ENCODE measurements at regions not wholly inside any gene's neighbourhood (a gene's known extent, or its start where the extent isn't known, plus 50 kb on each side); places are given as distances from the start of the nearest gene placed in this dataset.

DNA sequence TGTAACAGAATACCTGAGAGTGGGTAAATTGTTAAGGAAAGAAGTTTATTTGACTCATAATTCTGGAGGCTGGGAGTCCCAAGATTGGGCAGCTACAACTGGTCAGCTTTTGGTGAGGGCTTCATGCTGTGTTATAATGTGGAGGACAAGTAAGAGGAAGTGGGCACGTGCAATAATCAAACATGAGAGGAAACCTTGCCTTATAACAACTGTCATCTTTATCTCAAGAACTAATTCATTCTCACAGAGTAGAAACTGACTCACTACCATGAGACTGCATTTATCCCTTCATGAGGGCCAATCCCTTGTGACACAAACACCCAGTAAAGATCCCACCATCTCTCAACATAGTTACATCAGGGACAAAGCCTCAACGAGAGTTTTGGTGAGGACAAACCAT is 318.1 kb upstream of the NT5C1B start:
- TF ChIP-seq, protein P1, sequence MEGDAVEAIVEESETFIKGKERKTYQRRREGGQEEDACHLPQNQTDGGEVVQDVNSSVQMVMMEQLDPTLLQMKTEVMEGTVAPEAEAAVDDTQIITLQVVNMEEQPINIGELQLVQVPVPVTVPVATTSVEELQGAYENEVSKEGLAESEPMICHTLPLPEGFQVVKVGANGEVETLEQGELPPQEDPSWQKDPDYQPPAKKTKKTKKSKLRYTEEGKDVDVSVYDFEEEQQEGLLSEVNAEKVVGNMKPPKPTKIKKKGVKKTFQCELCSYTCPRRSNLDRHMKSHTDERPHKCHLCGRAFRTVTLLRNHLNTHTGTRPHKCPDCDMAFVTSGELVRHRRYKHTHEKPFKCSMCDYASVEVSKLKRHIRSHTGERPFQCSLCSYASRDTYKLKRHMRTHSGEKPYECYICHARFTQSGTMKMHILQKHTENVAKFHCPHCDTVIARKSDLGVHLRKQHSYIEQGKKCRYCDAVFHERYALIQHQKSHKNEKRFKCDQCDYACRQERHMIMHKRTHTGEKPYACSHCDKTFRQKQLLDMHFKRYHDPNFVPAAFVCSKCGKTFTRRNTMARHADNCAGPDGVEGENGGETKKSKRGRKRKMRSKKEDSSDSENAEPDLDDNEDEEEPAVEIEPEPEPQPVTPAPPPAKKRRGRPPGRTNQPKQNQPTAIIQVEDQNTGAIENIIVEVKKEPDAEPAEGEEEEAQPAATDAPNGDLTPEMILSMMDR (IDR thresholded peaks at IDR 0.05; ENCODE audit: low read depth, low read length) = no peak
- no peak for TF ChIP-seq EZH2phosphoT487 (IDR thresholded peaks at IDR 0.05; ENCODE audit: low read depth)
